RWPE2 (cell line): ENCODE measurements at regions not wholly inside any gene's neighbourhood (a gene's known extent, or its start where the extent isn't known, plus 50 kb on each side); places are given as distances from the start of the nearest gene placed in this dataset.

Source experiments
- ATAC-seq: fragments of 200-7000 bp; cut with Tn5 transposase; 3 replicates; pipeline ENCODE4 v1.9.1; 2021; ENCODE audit warnings: low read depth
- DNase-seq: peaks from one replicate; pipeline ENCODE4 v3.0.0-alpha.2; 2020; ENCODE audit warnings: low spot score
- H3K27ac ChIP-seq: fragments of 450-650 bp; 2 replicates; pipeline ENCODE4 v1.5.1; 2017; ENCODE audit warnings: mild to moderate bottlenecking; ENCODE audit not compliant: poor library complexity, severe bottlenecking
- H3K27me3 ChIP-seq: fragments of 250-450 bp; sonication (Bioruptor Pico); 2 replicates; pipeline ENCODE4 v1.5.1; 2021; ENCODE audit warnings: mild to moderate bottlenecking, moderate library complexity; ENCODE audit not compliant: insufficient read depth, poor library complexity, severe bottlenecking
- H3K36me3 ChIP-seq: fragments of 250-450 bp; sonication (Bioruptor Pico); 2 replicates; pipeline ENCODE4 v1.5.1; 2020; ENCODE audit warnings: low read depth, mild to moderate bottlenecking, moderate library complexity
- H3K4me1 ChIP-seq: fragments of 250-450 bp; sonication (Bioruptor Pico); 2 replicates; pipeline ENCODE4 v1.5.1; 2021; ENCODE audit warnings: mild to moderate bottlenecking, moderate library complexity; ENCODE audit not compliant: insufficient read depth, poor library complexity, severe bottlenecking
- H3K4me3 ChIP-seq: fragments of 250-450 bp; sonication (Bioruptor Pico); 2 replicates; pipeline ENCODE4 v1.5.1; 2021; ENCODE audit warnings: mild to moderate bottlenecking, moderate library complexity; ENCODE audit not compliant: severe bottlenecking
- H3K9me3 ChIP-seq: fragments of 250-450 bp; sonication (Bioruptor Pico); 2 replicates; pipeline ENCODE4 v1.5.1; 2021; ENCODE audit warnings: mild to moderate bottlenecking, moderate library complexity; ENCODE audit not compliant: severe bottlenecking
- CTCF ChIP-seq: fragments of 450-650 bp; IDR thresholded peaks from one replicate; pipeline ENCODE4 v1.5.1; 2017; ENCODE audit warnings: mild to moderate bottlenecking, moderate library complexity; ENCODE audit not compliant: poor library complexity, severe bottlenecking

- Histone ChIP-seq H3K27me3 (no peaks in the 10 kb centered on the region), H3K36me3 (no peaks in the 10 kb centered on the region), H3K27ac (no peak overlapping the region), H3K4me1 (no peaks in the 10 kb centered on the region), H3K4me3 (no peak overlapping the region), H3K9me3 (no peaks in the 10 kb centered on the region)
- TF ChIP-seq CTCF, result no peak
- no peak for ATAC-seq
- DNase-seq, result no peak
These were observed 438.2 kb downstream of the BUD13 start for GRCh38 chr11:116334596-116334995.

DNA sequence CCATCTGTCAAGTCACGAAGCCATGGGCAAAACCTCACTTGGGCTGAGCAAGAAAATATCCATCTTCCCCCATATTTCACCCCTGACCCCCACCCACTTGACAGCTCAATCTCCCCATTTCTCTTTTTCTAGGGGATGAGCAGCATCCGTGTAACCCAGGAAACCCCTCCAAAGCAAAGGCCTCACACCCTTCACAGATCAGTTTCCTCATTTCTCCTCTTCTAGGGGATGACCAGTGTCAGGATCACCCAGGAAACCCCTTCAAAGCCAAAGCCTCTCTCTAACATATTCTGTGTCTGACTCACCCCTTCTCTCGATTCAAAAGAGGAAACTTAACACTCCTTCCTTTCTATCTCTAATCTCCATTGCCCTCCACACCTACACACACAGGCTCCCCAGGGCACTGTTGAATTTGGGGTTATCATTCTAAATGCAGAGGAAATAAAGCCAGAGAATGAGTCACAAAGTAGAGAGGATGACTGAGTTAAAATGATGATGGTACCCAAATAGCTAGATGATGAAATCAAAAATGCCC is 439.7 kb downstream of the BUD13 start:
- no peak overlapping the region for H3K27ac ChIP-seq

DNA sequence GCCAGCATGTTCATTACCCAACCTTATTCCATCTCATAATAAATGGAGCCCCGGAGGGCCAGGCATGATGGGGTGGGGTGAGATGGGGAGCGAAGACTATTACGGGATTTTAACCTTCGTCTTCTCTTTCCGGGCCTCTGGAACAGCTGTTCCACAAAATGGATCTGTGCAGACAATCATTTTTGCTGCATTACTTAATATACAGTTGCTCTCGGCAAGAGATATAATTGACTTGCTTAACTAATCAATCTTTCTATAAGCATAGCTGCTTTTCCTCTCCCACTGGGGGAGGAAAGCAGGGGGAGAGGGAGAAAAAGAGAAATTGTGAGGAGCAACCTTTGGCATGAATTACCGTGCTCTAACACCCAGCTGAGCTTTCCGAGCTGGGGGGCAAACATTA is 440.4 kb downstream of the BUD13 start:
- no peak overlapping the region for H3K4me3 ChIP-seq
- ATAC-seq, result no peak
- no peaks in the 10 kb centered on the region for H3K9me3 ChIP-seq
- DNase-seq, result no peak
- no peak overlapping the region for H3K27ac ChIP-seq
- TF ChIP-seq CTCF, result no peak
- H3K27me3 ChIP-seq, result no peaks in the 10 kb centered on the region
- H3K36me3 ChIP-seq, result no peaks in the 10 kb centered on the region
- H3K4me1 ChIP-seq, result no peaks in the 10 kb centered on the region

More for the DNA sequence above, 439.7 kb downstream of the BUD13 start:
- Histone ChIP-seq H3K27me3 (no peaks in the 10 kb centered on the region), H3K4me3 (no peak overlapping the region), H3K4me1 (no peaks in the 10 kb centered on the region), H3K36me3 (no peaks in the 10 kb centered on the region), H3K9me3 (no peaks in the 10 kb centered on the region)
- DNase-seq (no peak), ATAC-seq (peak; percentile 89)
- no peak for TF ChIP-seq CTCF

DNA sequence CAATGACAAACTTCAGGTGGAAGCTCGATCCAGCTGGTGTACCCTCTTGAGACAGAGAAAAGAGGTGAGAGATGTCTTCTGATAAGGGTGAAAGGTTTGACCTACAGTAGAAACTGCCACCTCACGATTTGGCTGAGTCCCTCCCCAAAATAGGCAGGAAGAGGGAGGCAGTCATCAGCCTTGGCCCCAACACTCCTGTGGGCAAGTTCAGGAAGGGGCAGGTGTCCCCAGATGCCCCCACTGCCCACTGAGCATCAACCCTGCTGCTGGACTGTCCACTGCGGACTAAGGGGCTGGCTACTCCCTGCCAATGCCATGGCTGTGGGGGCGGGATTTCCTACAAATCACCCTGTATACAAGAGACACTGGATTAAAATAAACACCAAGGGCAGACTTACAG is 441.4 kb downstream of the BUD13 start:
- Histone ChIP-seq H3K36me3 (no peaks in the 10 kb centered on the region), H3K4me3 (no peak overlapping the region), H3K9me3 (no peaks in the 10 kb centered on the region), H3K4me1 (no peaks in the 10 kb centered on the region), H3K27me3 (no peaks in the 10 kb centered on the region), H3K27ac (no peak overlapping the region)
- no peak for DNase-seq
- ATAC-seq, result no peak
- TF ChIP-seq CTCF, result no peak

GRCh38 chr11:116330439-116331185 is 442.2 kb downstream of the BUD13 start:
- DNase-seq (no peak), ATAC-seq (no peak)
- no peak overlapping the region for H3K27ac ChIP-seq
- no peak for TF ChIP-seq CTCF
- no peaks in the 10 kb centered on the region for H3K4me1 ChIP-seq
- no peaks in the 10 kb centered on the region for H3K9me3 ChIP-seq
- no peaks in the 10 kb centered on the region for H3K36me3 ChIP-seq
- no peaks in the 10 kb centered on the region for H3K27me3 ChIP-seq
- H3K4me3 ChIP-seq, result no peak overlapping the region
